A549 (cell line): ENCODE measurements at regions not wholly inside any gene's neighbourhood (a gene's known extent, or its start where the extent isn't known, plus 50 kb on each side); places are given as distances from the start of the nearest gene placed in this dataset.
A peak's percentile ranks its signal among the peaks of the same experiment; 100 is the strongest.

Experiments
- ATAC-seq, 2 experiments: fragments of 200-7000 bp in 1 of 2; fragments of >200 bp in 1 of 2; cut with Nextera tagmentation in 1 of 2; cut with Tn5 transposase in 1 of 2; 3 replicates each; pipeline versions ENCODE4 v1.8.0 to v1.9.1; 2018 to 2020; ENCODE audit warnings: mild to moderate bottlenecking in 1 of 2, moderate library complexity in 1 of 2
- CTCF ChIA-PET: fragments of 300-600 bp; sonication (Branson Sonifier 250); formaldehyde crosslinking; extraction: SDS; loops from one replicate; lab custom pipeline; 2021; ENCODE audit warnings: antibody characterized with exemption, inconsistent platforms; lab: Yijun Ruan, JAX
- POLR2A ChIA-PET: fragments of 350-600 bp; formaldehyde crosslinking; extraction: SDS; loops from one replicate; lab custom pipeline; 2021; ENCODE audit warnings: antibody characterized with exemption, inconsistent platforms; lab: Yijun Ruan, JAX
- DNase-seq, 2 experiments: peaks; one replicate each; pipeline versions ENCODE4 v3.0.0 to v3.0.0-alpha.2; 2011 to 2016; ENCODE audit warnings: low read depth in 1 of 2, low spot score in 1 of 2
- FAIRE-seq: peaks from 2 replicates; lab custom pipeline; 2011; peaks lifted over from hg19 to GRCh38; lab: Jason Lieb, UNC
- H3K27ac ChIP-seq, 2 experiments: fragments of >200 bp; sonication (Bioruptor Twin); formaldehyde crosslinking; 3 replicates each; pipeline ENCODE4 v1.5.1; 2016 to 2017
- H3K4me1 ChIP-seq: fragments of >200 bp; sonication (Bioruptor Twin); formaldehyde crosslinking; 3 replicates; pipeline ENCODE4 v1.6.1; 2016
- H3K4me2 ChIP-seq: fragments of >200 bp; sonication (Bioruptor Twin); formaldehyde crosslinking; 3 replicates; pipeline ENCODE4 v1.6.1; 2016
- H3K4me3 ChIP-seq: fragments of >200 bp; sonication (Bioruptor Twin); formaldehyde crosslinking; 3 replicates; pipeline ENCODE4 v1.5.1; 2016
- H3K9me3 ChIP-seq: fragments of >200 bp; sonication (Bioruptor Twin); formaldehyde crosslinking; 3 replicates; pipeline ENCODE4 v1.6.1; 2016
- BHLHE40 ChIP-seq: IDR thresholded peaks from 2 replicates; pipeline ENCODE4 v1.6.1; 2012; ENCODE audit warnings: low read depth, low read length, inconsistent platforms
- CEBPB ChIP-seq, 2 experiments: fragments of >200 bp in 1 of 2; sonication (Bioruptor Twin) in 1 of 2; formaldehyde crosslinking in 1 of 2; IDR thresholded peaks; 2 replicates each; pipeline ENCODE4 v1.6.1; 2012 to 2016
- CTCF ChIP-seq: fragments of >200 bp; sonication (Bioruptor Twin); formaldehyde crosslinking; IDR thresholded peaks from 3 replicates; pipeline ENCODE4 v1.5.1; 2016
- EHMT2 ChIP-seq: fragments of 200-600 bp; sonication (generic); IDR thresholded peaks from 2 replicates; pipeline ENCODE4 v1.6.1; 2016; ENCODE audit warnings: antibody characterized with exemption, low read depth, mild to moderate bottlenecking, moderate library complexity
- EP300 ChIP-seq, 2 experiments: fragments of >200 bp; sonication (Bioruptor Twin); formaldehyde crosslinking; IDR thresholded peaks; 2 replicates in 1 of 2; 3 replicates in 1 of 2; pipeline ENCODE4 v1.6.1; 2016 to 2017
- ESRRA ChIP-seq: fragments of 150-350 bp; IDR thresholded peaks from 2 replicates; pipeline ENCODE4 v1.6.1; 2014; ENCODE audit warnings: mild to moderate bottlenecking, low read length, borderline replicate concordance
- FOSL2 ChIP-seq, 2 experiments: fragments of 450-650 bp in 1 of 2; fragments of >200 bp in 1 of 2; sonication (Bioruptor Twin) in 1 of 2; formaldehyde crosslinking; IDR thresholded peaks; 2 replicates each; pipeline versions ENCODE4 v1.5.0 to v1.6.1; 2016 to 2020; ENCODE audit warnings: mild to moderate bottlenecking in 1 of 2, moderate library complexity in 1 of 2
- GATA3 ChIP-seq: IDR thresholded peaks from 2 replicates; pipeline ENCODE4 v1.6.1; 2012; ENCODE audit warnings: borderline replicate concordance
- HOXB13 ChIP-seq: fragments of 250-450 bp; sonication (Bioruptor Pico); IDR thresholded peaks from 2 replicates; pipeline ENCODE4 v1.5.0; 2020; ENCODE audit warnings: low read depth, mild to moderate bottlenecking, moderate library complexity
- HOXB5 ChIP-seq: fragments of 250-450 bp; sonication (Bioruptor Pico); IDR thresholded peaks from 2 replicates; pipeline ENCODE4 v1.5.0; 2020; ENCODE audit warnings: mild to moderate bottlenecking, moderate library complexity
- JUN ChIP-seq, 2 experiments: fragments of >200 bp; sonication (Bioruptor Twin); formaldehyde crosslinking; IDR thresholded peaks; 2 replicates in 1 of 2; 3 replicates in 1 of 2; pipeline ENCODE4 v1.6.1; 2016 to 2017
- JUNB ChIP-seq: fragments of >200 bp; sonication (Bioruptor Twin); formaldehyde crosslinking; IDR thresholded peaks from 2 replicates; pipeline ENCODE4 v1.6.1; 2016
- KDM1A ChIP-seq: fragments of 200-600 bp; sonication (generic); IDR thresholded peaks from 2 replicates; pipeline ENCODE4 v1.6.1; 2016; ENCODE audit warnings: low read depth, mild to moderate bottlenecking
- MAX ChIP-seq: IDR thresholded peaks from 2 replicates; pipeline ENCODE4 v1.6.1; 2012
- PBX3 ChIP-seq: IDR thresholded peaks from 2 replicates; pipeline ENCODE4 v1.6.1; 2012
- RAD21 ChIP-seq, 2 experiments: fragments of >200 bp in 1 of 2; sonication (Bioruptor Twin) in 1 of 2; formaldehyde crosslinking in 1 of 2; IDR thresholded peaks in 1 of 2; conservative IDR thresholded peaks in 1 of 2; 2 replicates in 1 of 2; 3 replicates in 1 of 2; pipeline ENCODE4 v1.6.1; 2012 to 2018; ENCODE audit warnings: inconsistent platforms in 1 of 2
- RARB ChIP-seq: fragments of 250-450 bp; sonication (Bioruptor Pico); IDR thresholded peaks from 2 replicates; pipeline ENCODE4 v1.8.0; 2021; ENCODE audit warnings: mild to moderate bottlenecking, moderate library complexity
- RCOR1 ChIP-seq: fragments of 150-350 bp; IDR thresholded peaks from 2 replicates; pipeline ENCODE4 v1.6.1; 2014; ENCODE audit warnings: antibody characterized with exemption, low read length, low read depth
- SMC3 ChIP-seq: fragments of >200 bp; sonication (Bioruptor Twin); formaldehyde crosslinking; IDR thresholded peaks from 3 replicates; pipeline ENCODE4 v1.6.1; 2018; ENCODE audit warnings: inconsistent platforms
- TP53 ChIP-seq: fragments of 250-450 bp; sonication (Bioruptor Pico); IDR thresholded peaks from 2 replicates; pipeline ENCODE4 v1.5.0; 2021; ENCODE audit warnings: mild to moderate bottlenecking, moderate library complexity
- ZSCAN20 ChIP-seq: fragments of 250-450 bp; sonication (Bioruptor Pico); IDR thresholded peaks from 2 replicates; pipeline ENCODE4 v1.8.0; 2022; ENCODE audit warnings: mild to moderate bottlenecking, moderate library complexity
- WGBS: methylation state at CpG from one replicate; pipeline ENCODE4 v1.1.6; 2017; ENCODE audit errors: missing lambda C conversion rate; 5-methylcytosine and 5-hydroxymethylcytosine counted together
- TF ChIP-seq, protein P1 (sequence below): fragments of 200-600 bp; sonication (generic); IDR thresholded peaks from 2 replicates; pipeline ENCODE4 v1.6.1; 2016; ENCODE audit warnings: antibody characterized with exemption, mild to moderate bottlenecking, moderate library complexity

DNA sequence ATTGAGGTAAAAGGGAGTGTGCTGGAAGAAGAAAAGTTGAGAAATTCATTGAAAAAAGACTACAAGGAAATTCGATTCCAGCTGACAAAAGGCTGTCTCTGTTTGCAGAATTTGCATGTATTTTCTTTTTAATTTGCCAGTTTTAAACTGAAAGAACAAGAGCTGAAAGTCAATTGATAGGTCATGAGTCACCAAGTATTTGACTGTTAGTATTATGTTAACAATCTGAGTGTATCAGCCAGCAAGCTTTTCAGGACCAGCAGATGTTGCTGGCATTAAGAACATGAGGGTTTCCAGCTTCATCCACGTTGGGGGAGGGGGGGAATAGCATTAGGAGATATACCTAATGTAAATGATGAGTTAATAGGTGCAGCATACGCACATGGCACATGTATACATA is 726.7 kb downstream of the METTL15 start (continued):
- TF ChIP-seq BHLHE40 (no peak), CTCF (no peak), ZSCAN20 (CRISPR knock-in tag) (no peak), TP53 (CRISPR knock-in tag) (no peak), HOXB5 (CRISPR knock-in tag) (peak; percentile 56; the same call in 1 of the 2 replicates), FOSL2 (IDR thresholded peaks at IDR 0.05) (0 out of 2 replicates have a peak, but pooled peaks have one; percentile 13), FOSL2 (CRISPR knock-in tag; IDR thresholded peaks at IDR 0.05) (peak; percentile 76)

DNA sequence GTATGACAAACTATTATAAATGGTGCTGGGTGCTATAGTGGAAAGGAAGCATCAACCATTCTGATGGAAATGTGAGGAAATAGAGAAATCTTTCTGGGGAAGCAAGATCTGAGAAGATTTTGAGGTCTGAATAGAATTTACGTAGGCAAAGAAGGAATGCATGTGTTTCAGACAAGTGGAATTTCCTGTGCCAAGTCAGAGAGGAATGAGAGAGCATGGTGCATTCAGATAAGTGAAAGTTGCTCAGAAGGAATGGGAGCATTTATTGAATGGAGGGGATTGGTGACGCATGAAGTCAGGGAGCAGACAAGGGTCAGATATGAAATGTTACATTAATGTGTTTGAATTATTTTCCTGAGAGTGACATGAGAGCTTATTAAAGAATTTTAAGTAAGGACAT is 725.5 kb downstream of the METTL15 start:
- ChIA-PET POLR2A (interaction anchor here (0.7 to 4.1 kb wide), 3 partner anchors 187 to 1134 kb away, joined by 3 to 31 read pairs (median 7); partner anchors contain the start of genes BDNF, KIF18A and METTL15), CTCF (interaction anchor here (0.9 kb wide), 1 partner anchor 495 kb away, joined by 3 read pairs; no protein-coding TSS in a partner anchor)
- 37% methylated on average over 2 of the region's 2 CpGs for WGBS
- peak in 1 of 2 experiments; percentile 54; a peak in 3 of 6 replicates for ATAC-seq
- TF ChIP-seq, protein P1, sequence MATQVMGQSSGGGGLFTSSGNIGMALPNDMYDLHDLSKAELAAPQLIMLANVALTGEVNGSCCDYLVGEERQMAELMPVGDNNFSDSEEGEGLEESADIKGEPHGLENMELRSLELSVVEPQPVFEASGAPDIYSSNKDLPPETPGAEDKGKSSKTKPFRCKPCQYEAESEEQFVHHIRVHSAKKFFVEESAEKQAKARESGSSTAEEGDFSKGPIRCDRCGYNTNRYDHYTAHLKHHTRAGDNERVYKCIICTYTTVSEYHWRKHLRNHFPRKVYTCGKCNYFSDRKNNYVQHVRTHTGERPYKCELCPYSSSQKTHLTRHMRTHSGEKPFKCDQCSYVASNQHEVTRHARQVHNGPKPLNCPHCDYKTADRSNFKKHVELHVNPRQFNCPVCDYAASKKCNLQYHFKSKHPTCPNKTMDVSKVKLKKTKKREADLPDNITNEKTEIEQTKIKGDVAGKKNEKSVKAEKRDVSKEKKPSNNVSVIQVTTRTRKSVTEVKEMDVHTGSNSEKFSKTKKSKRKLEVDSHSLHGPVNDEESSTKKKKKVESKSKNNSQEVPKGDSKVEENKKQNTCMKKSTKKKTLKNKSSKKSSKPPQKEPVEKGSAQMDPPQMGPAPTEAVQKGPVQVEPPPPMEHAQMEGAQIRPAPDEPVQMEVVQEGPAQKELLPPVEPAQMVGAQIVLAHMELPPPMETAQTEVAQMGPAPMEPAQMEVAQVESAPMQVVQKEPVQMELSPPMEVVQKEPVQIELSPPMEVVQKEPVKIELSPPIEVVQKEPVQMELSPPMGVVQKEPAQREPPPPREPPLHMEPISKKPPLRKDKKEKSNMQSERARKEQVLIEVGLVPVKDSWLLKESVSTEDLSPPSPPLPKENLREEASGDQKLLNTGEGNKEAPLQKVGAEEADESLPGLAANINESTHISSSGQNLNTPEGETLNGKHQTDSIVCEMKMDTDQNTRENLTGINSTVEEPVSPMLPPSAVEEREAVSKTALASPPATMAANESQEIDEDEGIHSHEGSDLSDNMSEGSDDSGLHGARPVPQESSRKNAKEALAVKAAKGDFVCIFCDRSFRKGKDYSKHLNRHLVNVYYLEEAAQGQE = no peak
- TF ChIP-seq JUN (IDR thresholded peaks at IDR 0.05) (peak; percentile 87 to 91; a peak in 4 of 5 replicates), RAD21 (conservative IDR thresholded peaks at IDR 0.05 in 1 of 2, IDR thresholded peaks at IDR 0.05 in 1 of 2) (peak; percentile 36 to 55), SMC3 (peak; percentile 52; the same call in 2 of the 3 replicates), MAX (peak; percentile 75), ZSCAN20 (CRISPR knock-in tag) (0 out of 2 replicates have a peak, but pooled peaks have one; percentile 20), HOXB5 (CRISPR knock-in tag) (no peak; the same call in 1 of the 2 replicates), PBX3 (peak; percentile 43; the same call in 1 of the 2 replicates), GATA3 (peak; percentile 98), KDM1A (no peak), JUNB (peak; percentile 88), FOSL2 (IDR thresholded peaks at IDR 0.05) (peak; percentile 42; the same call in 1 of the 2 replicates), FOSL2 (CRISPR knock-in tag; IDR thresholded peaks at IDR 0.05) (peak; percentile 91), RARB (CRISPR knock-in tag) (peak; percentile 60; the same call in 1 of the 2 replicates), CEBPB (IDR thresholded peaks at IDR 0.05) (peak; percentile 3 to 69; a peak in 2 of 4 replicates), RCOR1 (no peak), EHMT2 (no peak), HOXB13 (CRISPR knock-in tag) (0 out of 2 replicates have a peak, but pooled peaks have one; percentile 14), EP300 (IDR thresholded peaks at IDR 0.05) (peak; percentile 92 to 98; a peak in 4 of 5 replicates), TP53 (CRISPR knock-in tag) (no peak), ESRRA (no peak), CTCF (no peak)
- Histone ChIP-seq H3K27ac (peak overlapping the region; percentile 95 to 99), H3K4me2 (peak overlapping the region; percentile 74; the same call in 2 of the 3 replicates), H3K9me3 (peaks cover 58% of the 10 kb centered on the region), H3K4me3 (no peak overlapping the region), H3K4me1 (peaks cover 45% of the 10 kb centered on the region)
- peak in 1 of 2 experiments; percentile 94 for DNase-seq
- FAIRE-seq = peak; percentile 81
